Left renal cortex interstitium (tissue), 4 donors: ENCODE measurements at regions not wholly inside any gene's neighbourhood (a gene's known extent, or its start where the extent isn't known, plus 50 kb on each side); places are given as distances from the start of the nearest gene placed in this dataset.
"Not testable (repeated sequence)": the region's sequence is repeated elsewhere in the genome, so short reads cannot be mapped to it uniquely, and the experiment has no call there.

Source experiments
- DNase-seq, 4 donors: peaks; one replicate each; pipeline ENCODE4 v3.0.0-alpha.2; 2013; ENCODE audit warnings: low read depth in 4 of 4, low spot score in 2 of 4, missing footprints in 1 of 4

- no peak for DNase-seq
Observed at GRCh38 chr1:3989465-3989864, 89.4 kb upstream of the C1orf174 start.

DNA sequence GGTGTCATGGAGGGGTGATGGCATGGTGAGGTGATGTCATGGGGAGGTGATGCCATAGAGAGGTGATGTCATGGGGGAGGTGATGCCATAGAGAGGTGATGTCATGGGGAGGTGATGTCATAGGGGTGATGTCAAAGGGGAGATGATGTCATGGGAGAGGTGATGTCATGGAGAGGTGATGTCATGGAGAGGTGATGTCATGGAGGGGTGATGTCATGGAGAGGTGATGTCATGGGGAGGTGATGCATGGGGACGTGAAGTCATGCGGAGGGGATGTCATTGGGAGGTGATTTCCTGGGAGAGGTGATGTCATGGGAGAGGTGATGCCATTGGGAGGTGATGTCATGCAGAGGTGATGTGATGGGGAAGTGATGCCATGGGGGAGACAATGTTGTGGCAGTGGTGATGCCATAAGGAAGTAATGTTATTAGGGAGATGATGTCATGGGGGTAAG is 92.1 kb upstream of the C1orf174 start:
- no peak for DNase-seq

- DNase-seq, result no peak
Observed at GRCh38 chr1:3992746-3993145, 92.7 kb upstream of the C1orf174 start.

- no peak for DNase-seq
Observed at GRCh38 chr1:3993619-3994375, 93.7 kb upstream of the C1orf174 start.

DNA sequence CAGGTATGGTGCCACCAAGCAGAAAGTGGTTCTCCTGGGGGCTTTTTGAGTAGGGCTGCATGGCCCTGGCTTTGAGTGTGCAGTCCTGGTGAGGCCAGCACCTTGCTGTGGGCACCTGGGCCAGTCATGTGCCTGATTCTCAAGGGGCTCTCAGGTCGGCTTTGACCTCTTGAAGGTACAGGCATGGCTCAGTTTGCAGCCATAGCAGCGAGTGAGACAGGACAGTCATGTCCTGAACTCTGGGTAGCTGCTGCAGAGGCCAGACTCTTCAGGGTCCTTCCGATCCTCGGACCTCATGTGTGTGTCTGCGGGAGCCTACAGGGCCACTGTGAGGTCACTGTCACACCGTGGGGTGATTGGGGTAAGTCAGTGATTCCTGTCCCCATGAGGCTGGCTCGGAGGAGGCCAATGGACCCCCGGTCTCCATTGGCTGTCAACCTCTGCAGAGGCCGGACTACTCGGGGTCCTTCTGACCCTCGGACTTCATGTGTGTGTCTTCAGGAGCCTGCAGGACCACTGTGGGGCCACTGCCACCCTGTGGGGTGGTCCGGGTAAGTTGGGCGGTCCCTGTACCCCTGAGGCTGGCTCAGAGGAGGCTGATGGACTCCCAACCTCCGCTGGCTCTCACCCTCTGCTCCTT is 95.2 kb upstream of the C1orf174 start:
- DNase-seq, result no peak

GRCh38 chr1:3996846-3997705 is 97.0 kb upstream of the C1orf174 start:
- no peak for DNase-seq

- no peak for DNase-seq
Observed at GRCh38 chr1:3998086-3998485, 98.0 kb upstream of the C1orf174 start.

- DNase-seq, result not testable (repeated sequence)
Observed at GRCh38 chr1:3999514-3999913, 99.4 kb upstream of the C1orf174 start.

DNA sequence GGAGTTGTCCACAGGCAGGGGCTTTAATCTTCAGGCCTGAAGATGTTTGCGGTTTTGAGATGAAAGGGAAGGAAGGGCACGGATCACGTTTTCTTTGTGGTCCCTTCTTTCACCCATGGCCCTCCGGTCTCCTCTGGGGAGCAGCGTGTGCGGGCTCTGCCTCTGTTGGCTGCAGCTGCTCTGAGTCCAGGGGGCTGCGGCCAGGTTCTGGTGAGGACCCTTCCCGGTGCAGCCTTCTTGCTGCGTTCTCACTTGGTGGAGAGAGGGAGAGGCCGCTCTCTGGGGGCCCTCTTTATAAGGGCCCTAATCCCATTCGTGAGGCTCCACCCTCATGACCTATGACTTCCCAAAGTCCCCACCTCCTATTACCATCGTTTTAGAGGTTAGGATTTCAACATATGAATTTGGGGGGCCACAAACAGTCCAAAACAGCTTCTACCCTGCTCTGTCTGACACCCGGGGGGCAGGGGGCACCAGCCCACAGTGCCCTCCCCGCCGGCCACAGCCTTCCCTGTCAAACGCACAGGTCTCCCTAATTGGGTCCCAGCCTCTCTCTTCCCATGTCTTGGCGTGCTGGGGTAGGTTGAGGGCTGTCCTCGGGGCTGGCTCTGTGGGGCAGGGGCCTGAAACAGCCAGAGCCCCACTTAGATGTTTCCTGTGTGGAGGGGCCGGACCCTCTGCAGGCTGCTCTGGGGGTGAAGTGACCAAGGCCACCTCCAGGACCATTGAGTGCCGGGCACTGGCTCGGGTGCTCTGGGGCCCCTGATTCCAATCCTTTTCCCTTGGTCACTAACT is 100.1 kb upstream of the C1orf174 start:
- no peak for DNase-seq

DNA sequence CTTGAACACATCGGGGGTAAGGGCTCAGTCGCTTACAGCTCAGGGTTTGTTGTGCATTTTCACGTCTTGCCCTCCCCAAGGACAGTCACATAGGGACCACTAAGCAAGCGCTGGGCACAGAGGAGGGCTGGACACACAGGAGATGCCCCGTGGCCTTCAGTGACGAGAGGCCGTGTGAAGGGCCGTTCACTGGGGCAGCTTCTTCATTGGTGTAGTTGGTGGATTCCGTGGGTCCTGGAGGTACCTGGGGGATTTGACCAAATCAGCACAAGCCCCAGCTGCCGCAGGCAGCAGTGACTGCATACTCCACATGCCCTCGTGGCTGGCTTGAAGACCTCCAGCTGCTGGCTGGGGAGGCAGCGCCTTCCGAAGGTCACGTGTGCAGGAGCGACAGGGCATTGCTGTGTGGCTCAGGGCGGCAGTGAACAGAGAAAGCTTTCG is 100.8 kb upstream of the C1orf174 start:
- no peak for DNase-seq

DNA sequence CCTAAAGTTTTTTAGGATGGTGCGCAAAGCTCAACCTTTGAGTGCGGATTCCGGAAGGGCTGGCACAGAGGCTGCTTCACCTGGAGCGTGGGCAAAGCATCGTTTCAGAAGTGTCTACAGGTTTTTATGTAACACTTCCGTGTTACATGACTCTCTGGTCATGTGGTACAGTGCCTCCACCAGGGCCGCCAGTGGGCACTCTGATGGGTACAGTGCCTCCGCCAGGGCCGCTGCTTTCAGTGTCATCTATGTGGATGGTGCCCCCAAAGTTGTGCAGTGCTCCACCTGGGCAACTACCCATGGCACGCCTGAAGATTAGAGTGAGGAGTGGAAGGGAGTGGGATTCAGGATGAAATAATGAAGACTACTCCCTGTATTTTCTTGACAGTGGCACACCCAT is 101.4 kb upstream of the C1orf174 start:
- no peak for DNase-seq

DNA sequence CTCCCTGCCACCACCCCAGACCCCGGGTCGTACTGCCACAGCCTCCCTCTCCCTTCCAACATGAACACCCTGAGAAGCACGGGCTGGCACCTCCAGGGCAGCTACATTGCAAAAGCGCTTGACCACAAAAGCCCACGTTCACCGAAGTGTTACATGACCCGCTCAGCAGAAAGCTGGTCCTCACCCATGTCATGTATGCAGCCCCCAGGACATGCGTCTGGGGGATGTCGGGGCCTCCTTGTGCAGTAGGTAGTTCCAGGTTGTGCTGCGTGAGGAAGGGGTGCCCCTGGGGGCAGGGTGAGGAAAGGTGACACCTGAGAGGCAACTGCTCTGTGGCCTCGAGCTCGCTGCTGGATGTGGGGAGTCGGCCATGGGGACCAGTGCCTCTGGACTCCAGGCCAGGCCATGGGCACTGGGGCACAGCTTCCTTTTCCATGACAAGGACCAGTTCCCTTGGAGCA is 102.0 kb upstream of the C1orf174 start:
- DNase-seq, result no peak

DNA sequence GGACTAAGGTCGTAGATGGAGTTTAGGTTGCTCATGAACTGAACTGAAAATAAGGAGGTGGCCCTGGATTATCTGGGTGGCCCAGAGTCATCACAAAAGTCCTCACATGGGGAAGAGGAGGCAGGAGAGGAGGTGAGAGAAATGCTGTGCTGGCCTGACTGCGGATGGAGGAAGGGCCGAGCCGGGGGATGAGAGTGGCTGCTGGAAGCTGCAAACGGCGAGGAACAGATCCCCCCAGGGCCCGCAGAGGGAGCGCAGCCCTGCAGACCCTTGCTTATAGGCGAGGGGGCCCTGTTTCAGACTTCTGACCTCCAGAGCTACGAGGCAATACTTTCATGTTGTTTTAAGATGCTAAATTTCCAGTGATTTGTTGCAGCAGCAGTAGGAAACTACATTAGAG is 102.7 kb upstream of the C1orf174 start:
- DNase-seq, result no peak

DNA sequence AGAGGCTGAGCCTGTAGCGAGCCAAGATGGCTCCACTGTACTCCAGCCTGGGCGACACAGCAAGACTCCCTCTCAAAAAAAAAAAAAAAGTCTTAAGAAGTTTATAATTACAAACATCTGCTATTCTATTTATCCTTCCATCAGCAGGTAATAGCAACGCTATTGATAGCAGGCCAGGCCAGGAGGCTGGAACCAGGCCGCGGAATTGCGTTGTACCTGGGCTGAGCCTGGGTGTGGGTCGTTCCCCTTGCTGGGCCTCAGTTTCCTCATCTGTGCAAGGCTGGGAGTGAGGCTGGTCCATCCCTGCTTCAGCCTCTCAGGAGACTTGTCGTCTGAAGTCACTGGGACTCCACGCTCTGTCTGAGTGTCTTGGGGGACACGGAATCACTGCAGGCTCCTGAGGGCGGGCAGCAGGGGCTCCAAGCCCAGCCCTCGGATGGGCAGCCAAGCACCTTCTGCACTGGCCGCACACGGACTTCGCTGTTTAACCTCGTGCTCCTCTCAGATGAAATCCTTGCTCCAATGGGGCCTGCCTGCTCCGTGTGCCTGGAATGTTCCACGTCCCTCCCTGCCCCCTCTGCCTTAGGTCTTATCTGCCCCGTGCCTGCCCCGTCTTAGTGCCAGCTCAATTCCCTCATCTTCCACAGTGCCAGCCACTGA is 103.9 kb upstream of the C1orf174 start:
- no peak for DNase-seq

GRCh38 chr1:4004635-4005430 is 104.8 kb upstream of the C1orf174 start:
- DNase-seq, result no peak

- DNase-seq, result no peak
Observed at GRCh38 chr1:4005431-4005830, 105.4 kb upstream of the C1orf174 start.

GRCh38 chr1:4006676-4007374 is 106.8 kb upstream of the C1orf174 start:
- DNase-seq, result no peak

DNA sequence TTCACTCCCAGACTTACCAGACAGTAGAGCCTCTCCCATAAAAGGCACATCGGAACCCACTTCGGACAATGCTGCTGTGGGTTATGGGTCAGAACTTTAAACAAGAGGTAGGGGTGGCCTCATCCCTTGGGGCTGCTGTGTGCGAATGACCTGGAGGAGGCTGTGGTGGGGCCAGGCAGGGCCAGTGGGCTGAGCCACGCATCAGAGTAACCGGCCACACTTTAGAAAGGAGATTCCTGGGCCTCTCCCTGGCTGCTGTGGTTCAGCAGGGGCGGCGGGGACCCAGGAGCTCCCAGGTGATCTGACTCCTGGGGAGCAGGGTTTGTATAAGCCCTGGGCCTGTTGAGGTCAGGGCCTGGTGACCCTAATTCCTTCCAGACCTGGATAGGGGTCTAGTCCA is 110.2 kb upstream of the C1orf174 start:
- DNase-seq, result no peak
